ENCODE measurements at regions not wholly inside any gene's neighbourhood (a gene's known extent, or its start where the extent isn't known, plus 50 kb on each side); places are given as distances from the start of the nearest gene placed in this dataset.

DNA sequence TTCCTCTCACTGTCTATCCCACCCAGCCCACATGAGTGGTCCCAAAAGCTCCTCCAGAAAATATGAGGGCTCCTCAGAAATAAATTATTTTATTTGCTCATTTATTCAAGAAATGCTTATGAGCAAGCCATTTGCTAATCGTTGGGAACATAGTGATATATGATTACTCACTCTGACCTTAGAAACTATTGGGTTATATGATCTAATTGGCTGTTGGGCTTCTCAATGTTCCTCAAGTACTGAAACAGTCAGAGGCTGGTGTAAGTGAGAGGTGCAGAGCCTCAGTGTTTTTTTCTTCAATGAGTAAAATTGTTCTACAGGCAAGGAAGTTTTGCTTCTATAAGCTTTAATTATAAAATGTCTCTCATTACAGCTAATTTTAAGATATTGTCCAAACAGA lies 893.8 kb upstream of the INTU start:
- TF ChIP-seq CTCF (IDR thresholded peaks at IDR 0.05; ENCODE audit: low read depth, low read length) (no peak), EZH2phosphoT487 (IDR thresholded peaks at IDR 0.05; ENCODE audit: low read depth) (no peak)
